ENCODE measurements at regions not wholly inside any gene's neighbourhood (a gene's known extent, or its start where the extent isn't known, plus 50 kb on each side); places are given as distances from the start of the nearest gene placed in this dataset.
A peak's percentile ranks its signal among the peaks of the same experiment; 100 is the strongest.

GRCh38 chr12:47353508-47353907 lies 273.7 kb upstream of the AMIGO2 start:
- POLR2A ChIA-PET, result interaction anchor here (1.7 kb wide), 1 partner anchor 8 kb away, joined by 6 read pairs; no protein-coding TSS in a partner anchor
- ATAC-seq (ENCODE audit: poor library complexity) (no peak), DNase-seq (no peak)
- H3K4me1 ChIP-seq (ENCODE audit: insufficient read depth, low read length), result peaks cover 26% of the 10 kb centered on the region
- no peaks in the 10 kb centered on the region for H3K36me3 ChIP-seq (ENCODE audit: insufficient read depth, low read length)
- CTCF ChIA-PET, result no interaction called here
- peaks cover 0 to 4% of the 10 kb centered on the region in 2 experiments for H3K9me3 ChIP-seq (ENCODE audit: control insufficient read depth in 1 of 2, insufficient read depth in 1 of 2, low read length in 2 of 2)
- H3K27me3 Mint-ChIP-seq, result no peaks in the 10 kb centered on the region
- H3K27ac Mint-ChIP-seq, result peak overlapping the region; percentile 37
- no peak overlapping the region for H3K4me3 ChIP-seq (ENCODE audit: low read length)
- peaks cover 4% of the 10 kb centered on the region for H3K9me3 Mint-ChIP-seq
- peaks cover 30% of the 10 kb centered on the region for H3K36me3 Mint-ChIP-seq (ENCODE audit: low read depth)
- TF ChIP-seq, protein P1, sequence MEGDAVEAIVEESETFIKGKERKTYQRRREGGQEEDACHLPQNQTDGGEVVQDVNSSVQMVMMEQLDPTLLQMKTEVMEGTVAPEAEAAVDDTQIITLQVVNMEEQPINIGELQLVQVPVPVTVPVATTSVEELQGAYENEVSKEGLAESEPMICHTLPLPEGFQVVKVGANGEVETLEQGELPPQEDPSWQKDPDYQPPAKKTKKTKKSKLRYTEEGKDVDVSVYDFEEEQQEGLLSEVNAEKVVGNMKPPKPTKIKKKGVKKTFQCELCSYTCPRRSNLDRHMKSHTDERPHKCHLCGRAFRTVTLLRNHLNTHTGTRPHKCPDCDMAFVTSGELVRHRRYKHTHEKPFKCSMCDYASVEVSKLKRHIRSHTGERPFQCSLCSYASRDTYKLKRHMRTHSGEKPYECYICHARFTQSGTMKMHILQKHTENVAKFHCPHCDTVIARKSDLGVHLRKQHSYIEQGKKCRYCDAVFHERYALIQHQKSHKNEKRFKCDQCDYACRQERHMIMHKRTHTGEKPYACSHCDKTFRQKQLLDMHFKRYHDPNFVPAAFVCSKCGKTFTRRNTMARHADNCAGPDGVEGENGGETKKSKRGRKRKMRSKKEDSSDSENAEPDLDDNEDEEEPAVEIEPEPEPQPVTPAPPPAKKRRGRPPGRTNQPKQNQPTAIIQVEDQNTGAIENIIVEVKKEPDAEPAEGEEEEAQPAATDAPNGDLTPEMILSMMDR (IDR thresholded peaks at IDR 0.05), result no peak
- H3K4me1 Mint-ChIP-seq (ENCODE audit: low read depth), result peaks cover 87% of the 10 kb centered on the region
- intact Hi-C loops (cut with DNase I, micrococcal nuclease), result no loop called here
- H3K4me3 Mint-ChIP-seq, result peak overlapping the region; percentile 31
- no peak overlapping the region for H3K27ac ChIP-seq (ENCODE audit: low read depth in 1 of 2, low read length in 2 of 2)
- H3K27me3 ChIP-seq (ENCODE audit: control insufficient read depth in 1 of 2, insufficient read depth in 2 of 2, low read length in 2 of 2), result no peaks in the 10 kb centered on the region

DNA sequence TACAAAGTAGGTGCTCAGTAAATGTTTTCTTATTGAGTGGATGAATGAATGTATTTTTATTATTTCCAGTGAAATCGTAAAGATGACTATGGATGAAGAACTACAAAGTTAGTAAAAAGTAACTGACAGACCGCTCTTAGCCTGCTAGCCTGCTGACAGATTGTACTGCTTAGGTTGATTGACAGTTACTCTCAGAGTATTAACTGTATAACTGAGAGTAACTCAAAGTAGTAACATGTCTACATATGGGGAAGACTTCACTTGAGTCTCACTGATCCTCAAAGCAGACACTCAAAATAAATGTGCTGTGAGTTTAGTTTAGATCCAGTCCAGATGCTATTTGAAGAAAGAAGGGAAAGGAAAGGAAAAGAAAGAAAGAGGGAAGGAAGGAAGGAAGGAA lies 272.3 kb upstream of the AMIGO2 start:
- no peaks in the 10 kb centered on the region for H3K27me3 ChIP-seq (ENCODE audit: control insufficient read depth in 1 of 2, insufficient read depth in 2 of 2, low read length in 2 of 2)
- H3K27ac ChIP-seq (ENCODE audit: low read depth in 1 of 2, low read length in 2 of 2), result no peak overlapping the region
- DNase-seq (no peak), ATAC-seq (ENCODE audit: poor library complexity) (no peak)
- CTCF ChIA-PET, result no interaction called here
- peaks cover 24% of the 10 kb centered on the region for H3K4me1 ChIP-seq (ENCODE audit: insufficient read depth, low read length)
- no peak overlapping the region for H3K4me3 Mint-ChIP-seq
- H3K4me3 ChIP-seq (ENCODE audit: low read length), result no peak overlapping the region
- POLR2A ChIA-PET, result interaction anchor here (1.7 kb wide), 1 partner anchor 9 kb away, joined by 6 read pairs; no protein-coding TSS in a partner anchor
- TF ChIP-seq, protein P1 (IDR thresholded peaks at IDR 0.05), result no peak
- H3K27ac Mint-ChIP-seq, result peak overlapping the region; percentile 90
- no peaks in the 10 kb centered on the region for H3K36me3 ChIP-seq (ENCODE audit: insufficient read depth, low read length)
- intact Hi-C loops (cut with DNase I, micrococcal nuclease), result no loop called here
- H3K4me1 Mint-ChIP-seq (ENCODE audit: low read depth), result peaks cover 79% of the 10 kb centered on the region
- no peaks in the 10 kb centered on the region for H3K27me3 Mint-ChIP-seq
- peaks cover 4% of the 10 kb centered on the region for H3K9me3 Mint-ChIP-seq
- H3K36me3 Mint-ChIP-seq (ENCODE audit: low read depth), result peaks cover 22% of the 10 kb centered on the region
- no peaks in the 10 kb centered on the region for H3K9me3 ChIP-seq (ENCODE audit: control insufficient read depth in 1 of 2, insufficient read depth in 1 of 2, low read length in 2 of 2)

- Mint-ChIP-seq H3K4me3 (no peak overlapping the region), H3K4me1 (ENCODE audit: low read depth) (peaks cover 74% of the 10 kb centered on the region), H3K9me3 (peaks cover 4% of the 10 kb centered on the region), H3K27ac (peak overlapping the region; percentile 90), H3K36me3 (ENCODE audit: low read depth) (peaks cover 18% of the 10 kb centered on the region), H3K27me3 (no peaks in the 10 kb centered on the region)
- Histone ChIP-seq H3K27me3 (ENCODE audit: control insufficient read depth in 1 of 2, insufficient read depth in 2 of 2, low read length in 2 of 2) (no peaks in the 10 kb centered on the region), H3K4me1 (ENCODE audit: insufficient read depth, low read length) (peaks cover 21% of the 10 kb centered on the region), H3K9me3 (ENCODE audit: control insufficient read depth in 1 of 2, insufficient read depth in 1 of 2, low read length in 2 of 2) (no peaks in the 10 kb centered on the region), H3K36me3 (ENCODE audit: insufficient read depth, low read length) (no peaks in the 10 kb centered on the region), H3K27ac (ENCODE audit: low read depth in 1 of 2, low read length in 2 of 2) (no peak overlapping the region), H3K4me3 (ENCODE audit: low read length) (no peak overlapping the region)
- TF ChIP-seq, protein P1 (IDR thresholded peaks at IDR 0.05), result no peak
- no peak for ATAC-seq (ENCODE audit: poor library complexity)
- no peak for DNase-seq
- POLR2A ChIA-PET, result no interaction called here
- intact Hi-C loops (cut with DNase I, micrococcal nuclease), result no loop called here
- CTCF ChIA-PET, result no interaction called here
Measured at GRCh38 chr12:47351526-47351925, 271.8 kb upstream of the AMIGO2 start.
